Fibroblast of the aortic adventitia (primary cell): ENCODE measurements at regions not wholly inside any gene's neighbourhood (a gene's known extent, or its start where the extent isn't known, plus 50 kb on each side); places are given as distances from the start of the nearest gene placed in this dataset.

Source experiments
- DNase-seq: peaks from one replicate; pipeline ENCODE4 v3.0.0-alpha.2; 2010; ENCODE audit warnings: low read depth
- H3K4me3 ChIP-seq: 2 replicates; pipeline ENCODE4 v1.5.1; 2011; ENCODE audit warnings: low read depth, mild to moderate bottlenecking, control low read depth, low read length, moderate library complexity
- CTCF ChIP-seq: IDR thresholded peaks from 2 replicates; pipeline ENCODE4 v1.5.1; 2011; ENCODE audit warnings: mild to moderate bottlenecking, low read length, control low read depth, inconsistent platforms; ENCODE audit not compliant: insufficient read depth

DNA sequence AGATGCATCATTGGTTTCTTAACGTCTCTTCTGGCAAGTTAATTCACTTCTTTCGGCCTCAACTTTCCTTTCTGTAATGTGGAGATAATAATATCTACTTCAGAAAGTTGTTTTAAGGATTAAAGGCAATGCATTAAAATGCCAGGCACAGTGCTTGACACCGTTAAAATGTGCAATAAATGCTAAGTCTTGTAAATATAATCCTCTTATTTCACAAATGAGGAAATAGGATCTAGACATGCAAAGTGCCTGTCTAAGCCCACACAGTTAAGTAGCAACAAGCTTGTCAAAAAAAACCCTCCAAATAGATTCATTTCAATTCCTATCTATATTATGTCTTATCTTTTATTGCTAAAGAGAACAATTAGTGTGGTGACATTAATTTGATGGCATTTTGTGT, 86.4 kb upstream of the TSC22D1 start:
- no peak for TF ChIP-seq CTCF
- no peak overlapping the region for H3K4me3 ChIP-seq
- DNase-seq = no peak

GRCh38 chr13:44661936-44662335, 85.8 kb upstream of the TSC22D1 start:
- no peak for TF ChIP-seq CTCF
- no peak overlapping the region for H3K4me3 ChIP-seq
- DNase-seq = no peak

DNA sequence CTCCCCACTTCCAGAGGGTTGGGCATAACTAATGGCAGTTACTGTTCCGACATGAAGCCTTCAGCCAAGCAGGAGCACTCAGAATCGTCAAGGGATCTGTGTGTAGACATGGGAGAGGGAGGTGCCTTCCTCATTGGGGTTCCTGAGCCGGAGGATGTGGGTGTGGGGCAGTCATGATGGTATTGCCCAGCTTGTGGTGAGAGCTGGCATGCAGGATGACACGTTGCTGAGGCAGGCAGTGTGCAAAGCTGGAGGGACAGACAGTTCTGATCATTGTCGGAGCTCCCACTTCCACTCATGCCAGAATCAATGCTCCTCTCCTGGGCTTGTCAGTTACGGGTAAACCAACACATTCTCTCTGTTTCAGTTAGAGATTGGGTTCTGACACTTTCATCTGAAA, 83.9 kb upstream of the TSC22D1 start:
- DNase-seq = no peak
- TF ChIP-seq CTCF = no peak

GRCh38 chr13:44652962-44653660, 77.0 kb upstream of the TSC22D1 start:
- H3K4me3 ChIP-seq = no peak overlapping the region
- no peak for TF ChIP-seq CTCF
- DNase-seq = peak; percentile 50

More for the DNA sequence above, 83.9 kb upstream of the TSC22D1 start:
- H3K4me3 ChIP-seq = no peak overlapping the region

- no peak overlapping the region for H3K4me3 ChIP-seq
- DNase-seq = peak; percentile 46
- TF ChIP-seq CTCF = no peak
Measured at GRCh38 chr13:44652168-44652567, 76.0 kb upstream of the TSC22D1 start.

GRCh38 chr13:44651724-44652123, 75.6 kb upstream of the TSC22D1 start:
- TF ChIP-seq CTCF = no peak
- H3K4me3 ChIP-seq = no peak overlapping the region

DNA sequence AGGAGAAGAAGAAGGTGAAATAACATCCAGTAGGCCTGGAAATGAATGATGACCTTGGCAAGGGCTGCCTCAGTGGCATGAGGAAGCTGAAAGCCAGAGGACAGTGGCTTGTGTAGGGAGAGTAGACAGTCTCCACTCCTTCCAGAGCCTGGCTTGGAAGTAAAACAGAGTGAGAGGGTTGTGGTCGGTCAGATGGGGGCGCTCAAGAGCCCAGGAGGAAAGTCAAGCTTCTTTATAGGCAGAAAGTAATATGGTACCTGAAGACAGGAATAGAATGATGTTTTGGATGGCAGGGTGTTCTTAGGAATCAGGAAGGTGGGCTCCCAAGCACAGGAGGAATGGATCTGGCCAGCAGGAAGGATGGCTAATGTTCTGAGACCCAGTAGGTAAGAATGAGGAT, 75.1 kb upstream of the TSC22D1 start:
- H3K4me3 ChIP-seq = no peak overlapping the region
- no peak for TF ChIP-seq CTCF
- no peak for DNase-seq

More at GRCh38 chr13:44651724-44652123, 75.6 kb upstream of the TSC22D1 start:
- no peak for DNase-seq
